Central memory CD8-positive, alpha-beta T cell (primary cell): ENCODE measurements at regions not wholly inside any gene's neighbourhood (a gene's known extent, or its start where the extent isn't known, plus 50 kb on each side); places are given as distances from the start of the nearest gene placed in this dataset.

ENCODE experiments used
- ATAC-seq: fragments of 150-1000 bp; cut with Tn5 transposase; replicated peaks from 2 replicates; pipeline ENCODE4 v1.10.0; 2022; ENCODE audit warnings: mild to moderate bottlenecking, moderate FRiP score, moderate number of reproducible peaks; ENCODE audit not compliant: poor library complexity, severe bottlenecking; ENCODE audit errors: extremely low read depth
- DNase-seq, 2 donors: peaks; one replicate each; pipeline ENCODE4 v3.0.0; 2021; ENCODE audit warnings: low spot score in 2 of 2
- H3K27ac Mint-ChIP-seq: one replicate; pipeline ENCODE4 v1.8.0; 2022; ENCODE audit warnings: low read depth, mild to moderate bottlenecking, moderate library complexity, mixed read lengths
- H3K27me3 Mint-ChIP-seq: one replicate; pipeline ENCODE4 v1.8.0; 2022; ENCODE audit warnings: mixed read lengths
- H3K36me3 Mint-ChIP-seq: one replicate; pipeline ENCODE4 v1.8.0; 2022; ENCODE audit warnings: mild to moderate bottlenecking, moderate library complexity, mixed read lengths; ENCODE audit not compliant: insufficient read depth
- H3K4me1 Mint-ChIP-seq: one replicate; pipeline ENCODE4 v1.8.0; 2022; ENCODE audit warnings: mixed read lengths
- H3K4me3 Mint-ChIP-seq: one replicate; pipeline ENCODE4 v1.8.0; 2022; ENCODE audit warnings: mild to moderate bottlenecking, moderate library complexity, mixed read lengths
- H3K9me3 Mint-ChIP-seq: one replicate; pipeline ENCODE4 v1.8.0; 2022; ENCODE audit warnings: mixed read lengths

- Mint-ChIP-seq H3K4me3 (no peak overlapping the region), H3K36me3 (no peaks in the 10 kb centered on the region), H3K4me1 (no peaks in the 10 kb centered on the region), H3K27me3 (peaks cover 9% of the 10 kb centered on the region), H3K9me3 (no peaks in the 10 kb centered on the region), H3K27ac (no peak overlapping the region)
- ATAC-seq, result no peak
- no peak for DNase-seq
These were observed 204.9 kb downstream of the EN1 start for GRCh38 chr2:118642501-118642900.

GRCh38 chr2:118641711-118642110 is 205.7 kb downstream of the EN1 start:
- H3K36me3 Mint-ChIP-seq, result no peaks in the 10 kb centered on the region
- no peak for ATAC-seq
- DNase-seq, result no peak
- H3K9me3 Mint-ChIP-seq, result no peaks in the 10 kb centered on the region
- H3K4me3 Mint-ChIP-seq, result no peak overlapping the region
- H3K27ac Mint-ChIP-seq, result no peak overlapping the region
- no peaks in the 10 kb centered on the region for H3K4me1 Mint-ChIP-seq
- peaks cover 9% of the 10 kb centered on the region for H3K27me3 Mint-ChIP-seq

- DNase-seq, result no peak
These were observed 208.1 kb downstream of the EN1 start for GRCh38 chr2:118639371-118639770.

GRCh38 chr2:118638453-118638852 is 209.0 kb downstream of the EN1 start:
- H3K4me1 Mint-ChIP-seq, result no peaks in the 10 kb centered on the region
- no peaks in the 10 kb centered on the region for H3K27me3 Mint-ChIP-seq
- H3K4me3 Mint-ChIP-seq, result no peak overlapping the region
- no peak for ATAC-seq
- H3K36me3 Mint-ChIP-seq, result no peaks in the 10 kb centered on the region
- H3K9me3 Mint-ChIP-seq, result peaks cover 12% of the 10 kb centered on the region
- H3K27ac Mint-ChIP-seq, result no peak overlapping the region
- no peak for DNase-seq

More at GRCh38 chr2:118639371-118639770, 208.1 kb downstream of the EN1 start:
- Mint-ChIP-seq H3K4me3 (no peak overlapping the region), H3K27me3 (peaks cover 8% of the 10 kb centered on the region), H3K36me3 (no peaks in the 10 kb centered on the region), H3K27ac (no peak overlapping the region), H3K4me1 (no peaks in the 10 kb centered on the region), H3K9me3 (peaks cover 6% of the 10 kb centered on the region)
- no peak for ATAC-seq

- Mint-ChIP-seq H3K27ac (no peak overlapping the region), H3K4me3 (no peak overlapping the region), H3K4me1 (no peaks in the 10 kb centered on the region), H3K27me3 (no peaks in the 10 kb centered on the region), H3K9me3 (peaks cover 16% of the 10 kb centered on the region), H3K36me3 (no peaks in the 10 kb centered on the region)
- no peak for ATAC-seq
- no peak for DNase-seq
These were observed 211.6 kb downstream of the EN1 start for GRCh38 chr2:118635891-118636290.

GRCh38 chr2:118634876-118635275 is 212.6 kb downstream of the EN1 start:
- Mint-ChIP-seq H3K4me3 (no peak overlapping the region), H3K27ac (no peak overlapping the region), H3K4me1 (no peaks in the 10 kb centered on the region), H3K9me3 (peaks cover 16% of the 10 kb centered on the region), H3K27me3 (no peaks in the 10 kb centered on the region), H3K36me3 (no peaks in the 10 kb centered on the region)
- DNase-seq (no peak), ATAC-seq (no peak)

GRCh38 chr2:118633371-118634018 is 214.0 kb downstream of the EN1 start:
- no peaks in the 10 kb centered on the region for H3K36me3 Mint-ChIP-seq
- H3K27ac Mint-ChIP-seq, result no peak overlapping the region
- no peaks in the 10 kb centered on the region for H3K27me3 Mint-ChIP-seq
- DNase-seq (no peak), ATAC-seq (no peak)
- H3K4me3 Mint-ChIP-seq, result no peak overlapping the region
- H3K9me3 Mint-ChIP-seq, result peaks cover 16% of the 10 kb centered on the region
- no peaks in the 10 kb centered on the region for H3K4me1 Mint-ChIP-seq

GRCh38 chr2:118632921-118633320 is 214.5 kb downstream of the EN1 start:
- H3K27ac Mint-ChIP-seq, result no peak overlapping the region
- H3K4me1 Mint-ChIP-seq, result no peaks in the 10 kb centered on the region

GRCh38 chr2:118627156-118627555 is 220.3 kb downstream of the EN1 start:
- ATAC-seq, result no peak
- no peak overlapping the region for H3K4me3 Mint-ChIP-seq
- H3K9me3 Mint-ChIP-seq, result no peaks in the 10 kb centered on the region
- H3K27ac Mint-ChIP-seq, result no peak overlapping the region
- H3K27me3 Mint-ChIP-seq, result no peaks in the 10 kb centered on the region
- no peaks in the 10 kb centered on the region for H3K36me3 Mint-ChIP-seq
- no peak for DNase-seq
- H3K4me1 Mint-ChIP-seq, result no peaks in the 10 kb centered on the region

More at GRCh38 chr2:118632921-118633320, 214.5 kb downstream of the EN1 start:
- H3K27me3 Mint-ChIP-seq, result no peaks in the 10 kb centered on the region
- peaks cover 16% of the 10 kb centered on the region for H3K9me3 Mint-ChIP-seq
- H3K4me3 Mint-ChIP-seq, result no peak overlapping the region
- ATAC-seq (no peak), DNase-seq (no peak)
- no peaks in the 10 kb centered on the region for H3K36me3 Mint-ChIP-seq

GRCh38 chr2:118622913-118623312 is 224.5 kb downstream of the EN1 start:
- Mint-ChIP-seq H3K27ac (no peak overlapping the region), H3K9me3 (no peaks in the 10 kb centered on the region), H3K27me3 (no peaks in the 10 kb centered on the region), H3K36me3 (no peaks in the 10 kb centered on the region), H3K4me3 (no peak overlapping the region), H3K4me1 (no peaks in the 10 kb centered on the region)
- ATAC-seq (no peak), DNase-seq (no peak)

- Mint-ChIP-seq H3K4me1 (no peaks in the 10 kb centered on the region), H3K27ac (no peak overlapping the region), H3K27me3 (no peaks in the 10 kb centered on the region)
These were observed 225.3 kb downstream of the EN1 start for GRCh38 chr2:118622108-118622507.

GRCh38 chr2:118618279-118618678 is 229.2 kb downstream of the EN1 start:
- Mint-ChIP-seq H3K4me3 (no peak overlapping the region), H3K36me3 (no peaks in the 10 kb centered on the region), H3K4me1 (no peaks in the 10 kb centered on the region), H3K9me3 (no peaks in the 10 kb centered on the region), H3K27ac (no peak overlapping the region), H3K27me3 (no peaks in the 10 kb centered on the region)
- ATAC-seq (no peak), DNase-seq (no peak)

More at GRCh38 chr2:118622108-118622507, 225.3 kb downstream of the EN1 start:
- Mint-ChIP-seq H3K4me3 (no peak overlapping the region), H3K9me3 (no peaks in the 10 kb centered on the region), H3K36me3 (no peaks in the 10 kb centered on the region)
- ATAC-seq (no peak), DNase-seq (no peak)

- no peak for DNase-seq
- Mint-ChIP-seq H3K4me1 (no peaks in the 10 kb centered on the region), H3K36me3 (no peaks in the 10 kb centered on the region), H3K9me3 (no peaks in the 10 kb centered on the region), H3K4me3 (no peak overlapping the region), H3K27ac (no peak overlapping the region), H3K27me3 (peaks cover 9% of the 10 kb centered on the region)
- ATAC-seq, result no peak
These were observed 231.0 kb downstream of the EN1 start for GRCh38 chr2:118616432-118616831.
